ENCODE measurements at regions not wholly inside any gene's neighbourhood (a gene's known extent, or its start where the extent isn't known, plus 50 kb on each side); places are given as distances from the start of the nearest gene placed in this dataset.

- TF ChIP-seq EP300 (IDR thresholded peaks at IDR 0.05) = no peak
- TF ChIP-seq CTCF (IDR thresholded peaks at IDR 0.05) = no peak
Measured at GRCh38 chr9:109568568-109569210, 70.6 kb upstream of the PTPN3 start.
